Vagina (tissue), 2 donors: ENCODE measurements at regions not wholly inside any gene's neighbourhood (a gene's known extent, or its start where the extent isn't known, plus 50 kb on each side); places are given as distances from the start of the nearest gene placed in this dataset.

Experiments
- CTCF ChIP-seq, 3 experiments: fragments of 450-650 bp in 2 of 3; fragments of 200-600 bp in 1 of 3; sonication (generic) in 1 of 3; IDR thresholded peaks; one replicate each; pipeline ENCODE4 v1.5.1; 2017 to 2019; ENCODE audit warnings: antibody characterized with exemption in 3 of 3, mild to moderate bottlenecking in 2 of 3, moderate library complexity in 2 of 3
- POLR2AphosphoS5 ChIP-seq, 2 donors: sonication (generic); formaldehyde crosslinking; IDR thresholded peaks; one replicate each; pipeline ENCODE4 v1.9.0; 2017; ENCODE audit warnings: antibody characterized with exemption in 2 of 2, mild to moderate bottlenecking in 2 of 2, low read depth in 1 of 2; ENCODE audit not compliant: insufficient read depth in 1 of 2

GRCh38 chr3:153285194-153285641 lies 123.2 kb downstream of the RAP2B start:
- TF ChIP-seq CTCF (IDR thresholded peaks at IDR 0.05) (no peak), POLR2AphosphoS5 (IDR thresholded peaks at IDR 0.05; ENCODE audit: insufficient read depth in 1 of 2, low read depth in 1 of 2) (no peak)
